Large intestine (tissue), 3 donors: ENCODE measurements at regions not wholly inside any gene's neighbourhood (a gene's known extent, or its start where the extent isn't known, plus 50 kb on each side); places are given as distances from the start of the nearest gene placed in this dataset.

ENCODE experiments used
- DNase-seq, 2 donors: peaks; one replicate each; pipeline versions ENCODE4 v3.0.0 to v3.0.0-alpha.2; 2013
- H3K27ac ChIP-seq: one replicate; pipeline ENCODE4 v1.5.1; 2013; ENCODE audit warnings: low read length
- H3K27me3 ChIP-seq: 2 replicates; pipeline ENCODE4 v1.6.1; 2013; ENCODE audit warnings: low read length; ENCODE audit not compliant: control insufficient read depth, insufficient read depth
- H3K36me3 ChIP-seq: 2 replicates; pipeline ENCODE4 v1.6.1; 2013; ENCODE audit warnings: low read length; ENCODE audit not compliant: control insufficient read depth, insufficient read depth
- H3K4me1 ChIP-seq: one replicate; pipeline ENCODE4 v1.6.1; 2013; ENCODE audit warnings: low read length; ENCODE audit not compliant: control insufficient read depth, insufficient read depth
- H3K4me3 ChIP-seq: one replicate; pipeline ENCODE4 v1.5.1; 2013; ENCODE audit warnings: low read length
- H3K9me3 ChIP-seq: one replicate; pipeline ENCODE4 v1.6.1; 2013; ENCODE audit warnings: mild to moderate bottlenecking, low read depth, low read length, moderate library complexity; ENCODE audit not compliant: control insufficient read depth
- WGBS: methylation state at CpG from one replicate; pipeline ENCODE4 v1.1.5; 2013; ENCODE audit warnings: low lambda C conversion rate; ENCODE audit not compliant: insufficient coverage; 5-methylcytosine and 5-hydroxymethylcytosine counted together

DNA sequence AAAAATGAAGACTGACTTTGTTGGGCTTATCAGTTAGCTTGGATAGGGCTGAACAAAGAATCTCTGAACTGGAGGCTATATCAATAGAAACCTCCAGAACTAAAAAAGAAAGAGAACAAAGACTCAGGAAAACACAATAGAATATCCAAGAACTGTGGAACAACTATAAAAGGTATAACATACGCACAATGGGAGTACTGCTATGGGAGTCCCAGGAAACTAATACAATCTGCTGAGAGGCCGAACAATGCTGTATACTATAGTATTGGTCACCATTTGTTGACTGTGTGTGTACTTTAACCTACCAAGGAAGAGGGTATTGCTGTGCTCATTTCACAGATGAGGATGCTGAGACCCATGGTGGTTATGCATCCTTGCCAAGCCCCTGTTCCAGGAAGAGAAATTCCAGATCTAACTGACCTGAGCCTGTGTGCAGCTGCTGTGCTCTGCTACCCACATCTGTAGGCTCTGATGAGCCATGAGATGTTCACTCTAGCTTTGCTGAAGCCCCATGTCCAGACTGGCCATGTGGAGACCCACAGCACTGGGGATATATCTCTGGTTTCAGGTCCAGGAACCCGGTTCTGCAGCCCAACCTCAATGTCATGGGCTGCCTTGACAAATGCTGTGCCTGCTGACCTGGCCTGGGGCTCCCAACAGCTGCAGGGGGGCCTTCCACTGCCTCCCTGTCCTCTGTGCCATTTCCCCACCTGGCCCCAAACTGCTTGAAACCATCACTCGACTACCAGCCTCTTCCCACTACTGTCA, 254.3 kb upstream of the TNRC6C start:
- 100% methylated on average over 1 of the region's 4 CpGs for WGBS
- H3K27me3 ChIP-seq: peaks cover 11% of the 10 kb centered on the region
- H3K27ac ChIP-seq: no peak overlapping the region
- H3K4me1 ChIP-seq: no peaks in the 10 kb centered on the region
- H3K9me3 ChIP-seq: peaks cover 7% of the 10 kb centered on the region
- DNase-seq: no peak
- H3K36me3 ChIP-seq: no peaks in the 10 kb centered on the region
- no peak overlapping the region for H3K4me3 ChIP-seq

- peaks cover 6% of the 10 kb centered on the region for H3K27me3 ChIP-seq
- 60% methylated on average over 2 of the region's 6 CpGs for WGBS
- no peak for DNase-seq
- no peaks in the 10 kb centered on the region for H3K36me3 ChIP-seq
- H3K9me3 ChIP-seq: peaks cover 7% of the 10 kb centered on the region
- H3K4me3 ChIP-seq: no peak overlapping the region
- H3K27ac ChIP-seq: no peak overlapping the region
- no peaks in the 10 kb centered on the region for H3K4me1 ChIP-seq
Observed at GRCh38 chr17:77706938-77707337, 251.6 kb upstream of the TNRC6C start.

- H3K27me3 ChIP-seq: peaks cover 6% of the 10 kb centered on the region
- H3K36me3 ChIP-seq: no peaks in the 10 kb centered on the region
- no peak overlapping the region for H3K27ac ChIP-seq
- no peak overlapping the region for H3K4me3 ChIP-seq
- WGBS: no CpG with 5 or more reads among the region's 4 CpGs
- peaks cover 4% of the 10 kb centered on the region for H3K9me3 ChIP-seq
- H3K4me1 ChIP-seq: no peaks in the 10 kb centered on the region
- no peak for DNase-seq
Observed at GRCh38 chr17:77707546-77707945, 251.0 kb upstream of the TNRC6C start.

GRCh38 chr17:77708049-77708448, 250.5 kb upstream of the TNRC6C start:
- peaks cover 4% of the 10 kb centered on the region for H3K9me3 ChIP-seq
- H3K27ac ChIP-seq: no peak overlapping the region
- H3K27me3 ChIP-seq: peaks cover 6% of the 10 kb centered on the region
- no peaks in the 10 kb centered on the region for H3K36me3 ChIP-seq
- no peak for DNase-seq
- WGBS: no CpG with 5 or more reads among the region's 4 CpGs
- no peak overlapping the region for H3K4me3 ChIP-seq
- no peaks in the 10 kb centered on the region for H3K4me1 ChIP-seq

DNA sequence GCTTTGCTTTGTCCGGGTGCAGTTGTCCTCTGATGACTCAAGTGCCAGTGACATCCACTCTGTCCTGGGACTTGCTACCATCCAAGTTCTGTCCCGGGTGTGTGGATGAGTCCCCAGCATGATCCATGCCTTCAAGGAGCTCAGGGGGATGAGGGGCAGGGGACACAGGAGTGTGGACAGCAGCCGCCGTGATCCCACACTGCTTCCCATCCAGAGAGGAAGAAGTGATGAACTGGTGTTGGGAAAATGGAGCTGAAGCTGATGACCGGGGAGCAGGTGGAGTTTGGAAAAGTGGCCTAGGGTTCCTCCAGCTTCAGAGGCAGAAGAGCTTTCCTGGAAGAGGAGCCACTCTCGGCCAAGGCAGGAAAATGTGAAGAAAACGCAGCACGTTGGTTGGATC, 249.6 kb upstream of the TNRC6C start:
- Histone ChIP-seq H3K9me3 (peaks cover 4% of the 10 kb centered on the region), H3K27me3 (peaks cover 6% of the 10 kb centered on the region)

DNA sequence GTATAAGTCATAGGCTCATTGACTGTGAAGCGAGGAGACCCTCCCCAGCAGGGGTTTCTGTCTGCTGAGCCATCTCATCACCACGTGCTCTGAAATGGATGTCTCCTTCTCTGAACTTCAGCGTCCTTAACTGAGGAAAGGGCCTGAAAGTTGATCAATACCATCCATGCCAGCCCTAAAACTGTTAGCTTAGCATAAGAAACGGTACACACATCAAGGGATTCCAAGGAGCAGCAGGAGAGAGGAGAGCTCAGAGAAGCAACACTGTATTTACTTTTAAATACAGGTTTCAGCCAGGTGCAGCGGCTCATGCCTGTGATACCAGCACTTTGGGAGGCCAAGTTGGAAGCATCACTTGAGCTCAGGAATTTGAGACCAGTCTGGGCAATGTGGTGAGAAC, 248.9 kb upstream of the TNRC6C start:
- no peaks in the 10 kb centered on the region for H3K4me1 ChIP-seq
- WGBS: no CpG with 5 or more reads among the region's 5 CpGs
- no peak for DNase-seq

More for the DNA sequence above, 249.6 kb upstream of the TNRC6C start:
- H3K27ac ChIP-seq: no peak overlapping the region
- H3K4me1 ChIP-seq: no peaks in the 10 kb centered on the region
- DNase-seq: no peak
- no CpG with 5 or more reads among the region's 8 CpGs for WGBS
- no peak overlapping the region for H3K4me3 ChIP-seq
- H3K36me3 ChIP-seq: no peaks in the 10 kb centered on the region

GRCh38 chr17:77712578-77712977, 245.9 kb upstream of the TNRC6C start:
- Histone ChIP-seq H3K4me1 (no peaks in the 10 kb centered on the region), H3K9me3 (no peaks in the 10 kb centered on the region), H3K4me3 (no peak overlapping the region), H3K27ac (no peak overlapping the region), H3K36me3 (no peaks in the 10 kb centered on the region), H3K27me3 (peaks cover 6% of the 10 kb centered on the region)
- no peak for DNase-seq

More for the DNA sequence above, 248.9 kb upstream of the TNRC6C start:
- no peaks in the 10 kb centered on the region for H3K36me3 ChIP-seq
- H3K9me3 ChIP-seq: peaks cover under 1% of the 10 kb centered on the region
- H3K27ac ChIP-seq: no peak overlapping the region
- no peak overlapping the region for H3K4me3 ChIP-seq
- peaks cover 6% of the 10 kb centered on the region for H3K27me3 ChIP-seq

DNA sequence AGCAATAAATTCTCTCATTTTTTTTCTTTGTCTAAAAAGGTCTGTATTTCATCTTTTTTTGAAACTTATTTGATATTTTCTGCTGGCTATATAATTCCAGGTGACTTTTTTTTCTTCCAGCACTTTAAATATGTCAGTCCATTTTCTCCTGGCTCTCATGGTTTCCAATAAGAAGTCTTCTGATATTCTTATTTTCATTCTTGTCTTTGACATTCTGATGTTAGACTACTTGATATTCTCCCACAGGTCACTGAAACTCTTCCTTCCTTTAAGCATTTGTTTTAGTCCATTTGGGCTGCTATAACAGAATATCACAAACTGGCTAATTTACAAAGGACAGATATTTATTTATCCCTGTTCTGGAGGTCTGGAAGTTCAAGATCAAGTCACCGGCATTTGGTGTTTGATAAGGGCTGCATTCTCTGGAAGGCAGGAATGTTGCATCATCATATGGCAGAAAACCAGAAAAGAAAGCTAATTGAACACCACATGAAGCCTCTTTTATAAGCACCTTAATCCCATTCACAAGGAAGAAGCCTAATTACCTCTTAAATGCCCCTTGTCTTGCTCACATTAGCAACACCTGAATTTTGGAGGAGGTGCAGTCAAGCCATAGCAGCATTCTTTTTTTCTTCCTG, 242.1 kb upstream of the TNRC6C start:
- H3K27me3 ChIP-seq: no peaks in the 10 kb centered on the region
- H3K4me3 ChIP-seq: no peak overlapping the region
- H3K36me3 ChIP-seq: no peaks in the 10 kb centered on the region
- 80% methylated on average over 1 of the region's 1 CpG for WGBS
- H3K27ac ChIP-seq: no peak overlapping the region
- no peaks in the 10 kb centered on the region for H3K4me1 ChIP-seq
- DNase-seq: no peak
- H3K9me3 ChIP-seq: no peaks in the 10 kb centered on the region

- H3K27me3 ChIP-seq: no peaks in the 10 kb centered on the region
- H3K27ac ChIP-seq: no peak overlapping the region
- no CpG with 5 or more reads among the region's 11 CpGs for WGBS
- no peak for DNase-seq
- H3K9me3 ChIP-seq: no peaks in the 10 kb centered on the region
- H3K4me3 ChIP-seq: no peak overlapping the region
- no peaks in the 10 kb centered on the region for H3K36me3 ChIP-seq
- no peaks in the 10 kb centered on the region for H3K4me1 ChIP-seq
Observed at GRCh38 chr17:77717941-77718668, 240.4 kb upstream of the TNRC6C start.

DNA sequence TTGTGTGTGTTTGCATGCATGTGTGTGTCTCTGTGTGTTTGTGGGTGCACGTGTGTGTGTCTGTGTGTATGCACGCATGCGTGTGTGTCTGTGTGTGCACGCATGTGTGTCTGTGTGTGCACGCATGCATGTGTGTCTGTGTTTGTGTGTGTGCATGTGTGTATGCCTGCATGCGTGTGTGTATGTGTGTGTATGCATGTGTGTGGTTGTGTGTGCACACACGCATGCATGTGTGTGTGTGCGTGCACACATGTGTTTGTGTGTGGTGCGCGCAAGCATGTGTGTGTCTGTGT, 239.9 kb upstream of the TNRC6C start:
- H3K4me1 ChIP-seq: no peaks in the 10 kb centered on the region
- no peak overlapping the region for H3K27ac ChIP-seq
- 100% methylated on average over 1 of the region's 10 CpGs for WGBS
- no peaks in the 10 kb centered on the region for H3K27me3 ChIP-seq
- no peaks in the 10 kb centered on the region for H3K36me3 ChIP-seq
- H3K4me3 ChIP-seq: no peak overlapping the region
- no peak for DNase-seq
- H3K9me3 ChIP-seq: no peaks in the 10 kb centered on the region
